ENCODE measurements at regions not wholly inside any gene's neighbourhood (a gene's known extent, or its start where the extent isn't known, plus 50 kb on each side); places are given as distances from the start of the nearest gene placed in this dataset.

DNA sequence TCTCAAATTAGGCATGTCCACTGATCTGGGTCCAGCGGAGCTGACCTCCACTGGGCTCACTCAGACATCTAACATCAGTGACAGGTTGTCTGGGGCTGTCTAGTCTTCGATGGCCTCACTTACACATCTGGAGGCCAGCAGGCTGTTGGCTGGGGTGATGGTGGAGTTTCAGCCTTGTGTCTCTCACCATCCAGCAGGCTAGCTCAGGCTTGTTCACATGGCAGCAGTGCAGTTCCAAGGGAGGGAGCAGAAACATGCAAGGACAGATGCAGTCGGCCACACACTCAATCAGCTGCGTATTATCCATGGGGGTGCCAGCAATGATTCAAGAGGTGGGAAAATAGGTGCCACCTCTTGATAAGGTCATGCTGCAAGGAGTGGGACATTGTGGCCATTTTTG is 292.5 kb downstream of the SHQ1 start:
- Histone ChIP-seq H3K27me3 (no peaks in the 10 kb centered on the region), H3K9me3 (peaks cover 0 to 4% (median 0%) of the 10 kb centered on the region in 4 donors), H3K27ac (no peak overlapping the region), H3K36me3 (no peaks in the 10 kb centered on the region), H3K4me1 (peaks cover 0 to 3% (median 0%) of the 10 kb centered on the region in 4 donors), H3K4me3 (no peak overlapping the region)
- 89 to 94% methylated on average over 4 of the region's 4 CpGs for WGBS, 2 donors
- no peak for TF ChIP-seq EP300 (IDR thresholded peaks at IDR 0.05)
- no peak for TF ChIP-seq POLR2A (IDR thresholded peaks at IDR 0.05)
- TF ChIP-seq, protein P1, sequence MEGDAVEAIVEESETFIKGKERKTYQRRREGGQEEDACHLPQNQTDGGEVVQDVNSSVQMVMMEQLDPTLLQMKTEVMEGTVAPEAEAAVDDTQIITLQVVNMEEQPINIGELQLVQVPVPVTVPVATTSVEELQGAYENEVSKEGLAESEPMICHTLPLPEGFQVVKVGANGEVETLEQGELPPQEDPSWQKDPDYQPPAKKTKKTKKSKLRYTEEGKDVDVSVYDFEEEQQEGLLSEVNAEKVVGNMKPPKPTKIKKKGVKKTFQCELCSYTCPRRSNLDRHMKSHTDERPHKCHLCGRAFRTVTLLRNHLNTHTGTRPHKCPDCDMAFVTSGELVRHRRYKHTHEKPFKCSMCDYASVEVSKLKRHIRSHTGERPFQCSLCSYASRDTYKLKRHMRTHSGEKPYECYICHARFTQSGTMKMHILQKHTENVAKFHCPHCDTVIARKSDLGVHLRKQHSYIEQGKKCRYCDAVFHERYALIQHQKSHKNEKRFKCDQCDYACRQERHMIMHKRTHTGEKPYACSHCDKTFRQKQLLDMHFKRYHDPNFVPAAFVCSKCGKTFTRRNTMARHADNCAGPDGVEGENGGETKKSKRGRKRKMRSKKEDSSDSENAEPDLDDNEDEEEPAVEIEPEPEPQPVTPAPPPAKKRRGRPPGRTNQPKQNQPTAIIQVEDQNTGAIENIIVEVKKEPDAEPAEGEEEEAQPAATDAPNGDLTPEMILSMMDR (IDR thresholded peaks at IDR 0.05): no peak
- DNase-seq (ENCODE audit: low spot score in 2 of 2): no peak

DNA sequence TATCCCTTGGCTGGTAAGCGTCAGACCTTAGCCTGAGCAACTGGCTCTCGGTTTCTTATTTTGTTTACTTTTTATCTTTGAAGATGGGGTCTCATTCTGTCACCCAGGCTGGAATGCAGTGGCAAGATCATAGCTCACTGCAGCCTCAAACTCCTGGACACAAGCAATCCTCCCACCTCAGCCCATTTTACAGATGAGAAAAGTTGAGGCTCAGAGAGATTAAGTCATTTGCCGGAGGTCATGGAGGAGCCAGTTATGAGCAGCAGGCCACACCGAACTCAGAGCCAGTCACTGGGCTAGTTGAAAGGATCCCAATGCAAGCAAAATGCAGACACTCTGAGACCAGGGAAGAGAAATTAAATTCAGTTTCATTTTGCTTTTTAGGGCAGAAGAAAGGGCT is 293.6 kb downstream of the SHQ1 start:
- 83 to 96% methylated on average over 4 of the region's 4 CpGs for WGBS, 2 donors
- no peak for DNase-seq (ENCODE audit: low spot score in 2 of 2)
- Histone ChIP-seq H3K4me3 (no peak overlapping the region), H3K4me1 (peaks cover 0 to 5% (median 0%) of the 10 kb centered on the region in 4 donors), H3K36me3 (no peaks in the 10 kb centered on the region), H3K9me3 (peaks cover 0 to 4% (median 0%) of the 10 kb centered on the region in 4 donors), H3K27me3 (no peaks in the 10 kb centered on the region), H3K27ac (no peak overlapping the region)
- TF ChIP-seq POLR2A (IDR thresholded peaks at IDR 0.05): no peak
- no peak for TF ChIP-seq EP300 (IDR thresholded peaks at IDR 0.05)
- TF ChIP-seq, protein P1 (IDR thresholded peaks at IDR 0.05): no peak

DNA sequence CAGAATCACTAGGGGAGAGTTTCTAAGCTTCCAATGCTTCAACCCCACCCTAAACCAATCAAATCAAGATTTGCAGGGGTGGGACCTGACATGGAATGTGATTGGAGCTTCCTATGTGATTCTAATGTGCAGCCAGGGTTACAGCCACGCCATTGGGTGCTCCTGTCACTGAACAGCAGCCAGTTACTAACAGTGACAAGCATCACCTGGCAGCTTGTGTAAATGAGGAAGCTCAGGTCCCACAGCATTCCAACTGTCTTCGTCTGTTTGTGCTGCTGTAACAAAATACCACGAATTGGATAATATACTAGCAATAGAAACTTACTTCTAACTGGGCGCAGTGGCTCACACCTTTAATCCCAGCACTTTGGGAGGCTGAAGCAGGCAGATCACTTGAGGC is 294.9 kb downstream of the SHQ1 start:
- peaks cover 0 to 4% (median 0%) of the 10 kb centered on the region in 4 donors for H3K9me3 ChIP-seq

DNA sequence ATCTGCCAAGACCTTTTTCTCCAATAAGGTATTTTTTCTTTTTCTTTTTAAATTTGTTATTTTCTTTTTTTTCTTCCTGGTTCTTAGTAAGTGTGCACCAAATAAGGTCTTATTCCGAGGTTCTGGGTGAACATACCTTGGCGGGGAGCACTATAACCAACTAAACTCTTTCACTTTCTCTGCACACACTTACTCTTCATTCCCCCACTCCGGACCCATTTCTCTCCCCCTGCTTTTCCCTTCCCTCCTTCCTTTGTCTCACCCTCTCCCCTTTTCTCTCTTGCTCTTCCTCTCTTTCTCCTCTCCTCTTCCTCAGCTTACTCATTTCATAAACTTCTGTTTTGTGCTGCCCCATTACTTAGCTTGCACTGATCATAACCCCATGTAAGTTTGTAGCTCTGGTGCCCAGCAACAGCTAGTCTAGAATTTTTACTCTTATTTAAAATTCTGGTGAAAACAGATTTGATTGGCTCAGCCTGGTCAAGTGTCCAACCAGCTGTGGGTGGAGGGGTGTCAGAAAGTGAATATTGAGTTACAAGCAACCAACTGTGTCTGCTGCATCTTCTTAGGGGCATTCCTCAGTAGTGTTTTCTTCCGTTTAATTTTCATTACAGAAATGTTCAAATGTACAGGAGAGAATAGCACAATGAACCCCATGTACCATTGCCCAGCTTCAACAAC is 297.5 kb downstream of the SHQ1 start:
- H3K36me3 ChIP-seq: no peaks in the 10 kb centered on the region
- peaks cover 0 to 7% (median 0%) of the 10 kb centered on the region in 4 donors for H3K4me1 ChIP-seq
- TF ChIP-seq, protein P1 (IDR thresholded peaks at IDR 0.05): no peak
- TF ChIP-seq EP300 (IDR thresholded peaks at IDR 0.05) (no peak), POLR2A (IDR thresholded peaks at IDR 0.05) (no peak)
- H3K27ac ChIP-seq: no peak overlapping the region
- no peak for DNase-seq (ENCODE audit: low spot score in 2 of 2)
- no peaks in the 10 kb centered on the region for H3K27me3 ChIP-seq
- H3K4me3 ChIP-seq: no peak overlapping the region
- H3K9me3 ChIP-seq: no peaks in the 10 kb centered on the region
- 94 to 95% methylated on average over 4 of the region's 4 CpGs for WGBS, 2 donors

More for the DNA sequence above, 294.9 kb downstream of the SHQ1 start:
- Histone ChIP-seq H3K27me3 (no peaks in the 10 kb centered on the region), H3K4me3 (no peak overlapping the region), H3K36me3 (no peaks in the 10 kb centered on the region), H3K4me1 (peaks cover 0 to 7% (median 0%) of the 10 kb centered on the region in 4 donors), H3K27ac (no peak overlapping the region)
- WGBS, 2 donors: 57 to 81% methylated on average over 4 of the region's 4 CpGs
- no peak for TF ChIP-seq POLR2A (IDR thresholded peaks at IDR 0.05)
- TF ChIP-seq, protein P1 (IDR thresholded peaks at IDR 0.05): no peak
- TF ChIP-seq EP300 (IDR thresholded peaks at IDR 0.05): no peak
- DNase-seq (ENCODE audit: low spot score in 2 of 2): no peak

DNA sequence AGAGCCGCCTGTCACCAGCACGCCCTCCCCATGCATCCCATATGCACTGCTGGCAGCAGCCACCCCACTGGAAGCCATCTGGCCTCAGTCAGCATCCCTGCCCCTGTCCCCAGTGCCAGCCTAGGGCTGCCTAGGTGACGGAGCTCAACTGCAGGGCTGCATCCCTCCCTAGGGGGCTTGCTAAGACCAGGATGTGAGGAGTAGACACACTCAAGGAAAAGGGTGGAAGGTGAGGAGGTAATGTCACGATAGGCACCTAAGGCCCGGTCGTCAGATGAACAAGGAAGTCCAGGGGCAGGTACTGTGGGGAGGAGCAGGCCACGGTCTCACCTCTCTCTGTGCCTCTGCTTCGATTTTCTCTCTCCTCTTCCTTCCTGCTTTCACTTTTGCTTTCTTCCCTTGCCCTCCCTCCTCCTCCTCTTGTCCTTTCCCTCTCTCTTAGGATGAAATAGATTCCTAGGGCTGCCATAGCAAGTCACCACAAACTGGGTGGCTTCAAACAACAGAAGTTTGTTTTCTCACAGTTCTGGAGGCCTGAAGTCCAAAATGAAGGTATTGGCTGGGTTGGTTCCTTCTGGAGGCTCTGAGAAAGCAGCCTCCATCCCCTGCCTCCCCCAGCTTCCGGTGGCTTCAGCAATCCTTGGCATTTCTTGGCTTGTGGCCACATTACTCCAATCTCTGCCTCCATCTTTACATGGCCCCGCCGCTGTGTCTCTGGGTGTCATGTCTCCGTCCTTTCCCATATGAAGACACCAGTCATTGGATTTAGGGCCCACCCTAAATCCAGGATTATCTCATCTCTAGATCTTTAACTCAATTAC is 298.3 kb downstream of the SHQ1 start:
- Histone ChIP-seq H3K27me3 (no peaks in the 10 kb centered on the region), H3K4me1 (peaks cover 0 to 7% (median 0%) of the 10 kb centered on the region in 4 donors), H3K4me3 (no peak overlapping the region), H3K27ac (no peak overlapping the region), H3K9me3 (no peaks in the 10 kb centered on the region), H3K36me3 (no peaks in the 10 kb centered on the region)
- no peak for DNase-seq (ENCODE audit: low spot score in 2 of 2)
- WGBS, 2 donors: 81 to 84% methylated on average over 11 to 12 of the region's 12 CpGs
- no peak for TF ChIP-seq POLR2A (IDR thresholded peaks at IDR 0.05)
- TF ChIP-seq EP300 (IDR thresholded peaks at IDR 0.05): no peak
